ENCODE measurements at regions not wholly inside any gene's neighbourhood (a gene's known extent, or its start where the extent isn't known, plus 50 kb on each side); places are given as distances from the start of the nearest gene placed in this dataset.

DNA sequence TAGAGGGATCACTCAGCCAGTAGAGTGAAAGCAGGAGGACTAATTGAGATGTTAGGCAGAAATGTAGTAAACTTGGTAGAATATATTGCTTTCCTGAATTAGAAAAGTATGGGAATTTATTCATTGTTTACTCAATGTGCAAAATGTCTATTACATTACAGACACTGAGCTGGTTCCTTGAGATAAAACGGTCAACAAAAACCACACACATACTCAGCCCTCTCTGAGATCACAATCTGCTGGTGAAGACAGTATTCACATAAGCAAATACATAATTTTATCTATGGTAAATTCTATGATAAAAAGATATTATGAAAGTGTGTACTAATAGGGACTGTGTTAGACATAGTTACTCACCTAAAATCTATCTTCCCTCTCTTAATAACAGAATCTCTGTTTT, 833.5 kb downstream of the KCNA4 start:
- TF ChIP-seq, protein P1, sequence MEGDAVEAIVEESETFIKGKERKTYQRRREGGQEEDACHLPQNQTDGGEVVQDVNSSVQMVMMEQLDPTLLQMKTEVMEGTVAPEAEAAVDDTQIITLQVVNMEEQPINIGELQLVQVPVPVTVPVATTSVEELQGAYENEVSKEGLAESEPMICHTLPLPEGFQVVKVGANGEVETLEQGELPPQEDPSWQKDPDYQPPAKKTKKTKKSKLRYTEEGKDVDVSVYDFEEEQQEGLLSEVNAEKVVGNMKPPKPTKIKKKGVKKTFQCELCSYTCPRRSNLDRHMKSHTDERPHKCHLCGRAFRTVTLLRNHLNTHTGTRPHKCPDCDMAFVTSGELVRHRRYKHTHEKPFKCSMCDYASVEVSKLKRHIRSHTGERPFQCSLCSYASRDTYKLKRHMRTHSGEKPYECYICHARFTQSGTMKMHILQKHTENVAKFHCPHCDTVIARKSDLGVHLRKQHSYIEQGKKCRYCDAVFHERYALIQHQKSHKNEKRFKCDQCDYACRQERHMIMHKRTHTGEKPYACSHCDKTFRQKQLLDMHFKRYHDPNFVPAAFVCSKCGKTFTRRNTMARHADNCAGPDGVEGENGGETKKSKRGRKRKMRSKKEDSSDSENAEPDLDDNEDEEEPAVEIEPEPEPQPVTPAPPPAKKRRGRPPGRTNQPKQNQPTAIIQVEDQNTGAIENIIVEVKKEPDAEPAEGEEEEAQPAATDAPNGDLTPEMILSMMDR (conservative IDR thresholded peaks at IDR 0.05; ENCODE audit: low read depth, low read length): no peak
- TF ChIP-seq EZH2phosphoT487 (IDR thresholded peaks at IDR 0.05; ENCODE audit: borderline replicate concordance, low read length): no peak
- TF ChIP-seq EZH2 (IDR thresholded peaks at IDR 0.05; ENCODE audit: low read length, unreplicated experiment): no peak
